ENCODE measurements at regions not wholly inside any gene's neighbourhood (a gene's known extent, or its start where the extent isn't known, plus 50 kb on each side); places are given as distances from the start of the nearest gene placed in this dataset.

DNA sequence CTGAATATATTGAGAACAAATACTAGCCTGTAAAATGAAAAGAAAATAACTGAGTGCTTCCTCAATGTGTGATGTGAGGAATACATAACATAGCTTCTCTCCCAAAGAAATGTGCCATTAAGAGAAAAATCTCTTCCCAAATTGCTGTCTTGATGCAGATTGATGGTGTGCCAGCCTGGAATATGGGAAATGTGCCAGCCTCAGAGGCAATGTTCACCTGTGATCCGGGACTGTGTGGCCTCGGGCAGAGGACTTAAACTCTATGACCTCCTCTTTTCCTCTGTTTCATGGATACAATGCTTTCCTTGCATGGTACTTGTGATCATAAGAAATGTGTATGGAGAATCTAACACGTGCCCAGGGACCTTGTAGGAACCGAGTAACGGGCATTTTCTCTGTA is 370.9 kb downstream of the DIRAS2 start (continued):
- TF ChIP-seq, protein P1, sequence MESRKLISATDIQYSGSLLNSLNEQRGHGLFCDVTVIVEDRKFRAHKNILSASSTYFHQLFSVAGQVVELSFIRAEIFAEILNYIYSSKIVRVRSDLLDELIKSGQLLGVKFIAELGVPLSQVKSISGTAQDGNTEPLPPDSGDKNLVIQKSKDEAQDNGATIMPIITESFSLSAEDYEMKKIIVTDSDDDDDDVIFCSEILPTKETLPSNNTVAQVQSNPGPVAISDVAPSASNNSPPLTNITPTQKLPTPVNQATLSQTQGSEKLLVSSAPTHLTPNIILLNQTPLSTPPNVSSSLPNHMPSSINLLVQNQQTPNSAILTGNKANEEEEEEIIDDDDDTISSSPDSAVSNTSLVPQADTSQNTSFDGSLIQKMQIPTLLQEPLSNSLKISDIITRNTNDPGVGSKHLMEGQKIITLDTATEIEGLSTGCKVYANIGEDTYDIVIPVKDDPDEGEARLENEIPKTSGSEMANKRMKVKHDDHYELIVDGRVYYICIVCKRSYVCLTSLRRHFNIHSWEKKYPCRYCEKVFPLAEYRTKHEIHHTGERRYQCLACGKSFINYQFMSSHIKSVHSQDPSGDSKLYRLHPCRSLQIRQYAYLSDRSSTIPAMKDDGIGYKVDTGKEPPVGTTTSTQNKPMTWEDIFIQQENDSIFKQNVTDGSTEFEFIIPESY (IDR thresholded peaks at IDR 0.05; ENCODE audit: extremely low read depth, insufficient replicate concordance, low read length): no peak
- TF ChIP-seq, protein P2, sequence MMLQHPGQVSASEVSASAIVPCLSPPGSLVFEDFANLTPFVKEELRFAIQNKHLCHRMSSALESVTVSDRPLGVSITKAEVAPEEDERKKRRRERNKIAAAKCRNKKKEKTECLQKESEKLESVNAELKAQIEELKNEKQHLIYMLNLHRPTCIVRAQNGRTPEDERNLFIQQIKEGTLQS (IDR thresholded peaks at IDR 0.05): no peak
- no peak for TF ChIP-seq CEBPB (IDR thresholded peaks at IDR 0.05; ENCODE audit: low read depth)

DNA sequence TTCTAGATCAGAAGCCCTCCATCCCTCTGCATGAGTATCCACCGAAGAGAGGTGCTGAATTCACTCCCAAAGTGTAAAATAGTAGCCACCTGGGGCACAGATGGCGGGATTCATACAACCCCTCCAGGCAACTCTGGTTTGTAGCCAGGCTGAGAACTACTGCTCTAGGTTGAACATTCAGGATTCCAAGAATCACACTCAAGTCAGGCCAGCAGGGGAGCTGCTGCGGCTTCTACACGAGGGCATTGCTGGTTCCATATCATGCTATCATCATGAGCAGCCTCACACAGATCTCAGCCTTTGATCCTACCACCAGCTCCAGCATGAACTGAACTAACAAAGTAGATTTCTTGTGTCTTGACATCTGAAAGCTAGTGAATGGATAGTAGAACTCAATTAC is 367.9 kb downstream of the DIRAS2 start:
- RAD21 ChIA-PET (ENCODE audit: low non-redundant PET in 1 of 2, low total read pairs in 2 of 2, uncharacterized antibody in 2 of 2, unreplicated experiment in 2 of 2): interaction anchor here in 1 of 2 experiments (0.7 kb wide), 1 partner anchor 152 kb away, joined by 3 read pairs; no protein-coding TSS in a partner anchor
- no peaks in the 10 kb centered on the region for H3K9me3 ChIP-seq (ENCODE audit: control insufficient read depth in 1 of 2, insufficient read depth in 1 of 2, low read depth in 1 of 2, low read length in 2 of 2)
- no peak for ATAC-seq

More for the DNA sequence above, 367.9 kb downstream of the DIRAS2 start:
- BruUV-seq (replicated peaks): no TSS peak
- peaks cover 36% of the 10 kb centered on the region; the same call in 1 of the 2 replicates for H3K27me3 ChIP-seq (ENCODE audit: insufficient read depth, low read length)
- H3K36me3 ChIP-seq (ENCODE audit: control insufficient read depth in 1 of 2, insufficient read depth in 2 of 2, low read length in 2 of 2): no peaks in the 10 kb centered on the region
- no peak overlapping the region for H3K9ac ChIP-seq (ENCODE audit: low read length)
- no peak overlapping the region for H3K4me2 ChIP-seq (ENCODE audit: low read length)
- no peak overlapping the region for H2AFZ ChIP-seq (ENCODE audit: low read depth, low read length, poor library complexity, severe bottlenecking)
- intact Hi-C loops (cut with micrococcal nuclease): no loop called here
- no peaks in the 10 kb centered on the region for H3K9me2 ChIP-seq (ENCODE audit: insufficient read depth)
- TF ChIP-seq, protein P3, sequence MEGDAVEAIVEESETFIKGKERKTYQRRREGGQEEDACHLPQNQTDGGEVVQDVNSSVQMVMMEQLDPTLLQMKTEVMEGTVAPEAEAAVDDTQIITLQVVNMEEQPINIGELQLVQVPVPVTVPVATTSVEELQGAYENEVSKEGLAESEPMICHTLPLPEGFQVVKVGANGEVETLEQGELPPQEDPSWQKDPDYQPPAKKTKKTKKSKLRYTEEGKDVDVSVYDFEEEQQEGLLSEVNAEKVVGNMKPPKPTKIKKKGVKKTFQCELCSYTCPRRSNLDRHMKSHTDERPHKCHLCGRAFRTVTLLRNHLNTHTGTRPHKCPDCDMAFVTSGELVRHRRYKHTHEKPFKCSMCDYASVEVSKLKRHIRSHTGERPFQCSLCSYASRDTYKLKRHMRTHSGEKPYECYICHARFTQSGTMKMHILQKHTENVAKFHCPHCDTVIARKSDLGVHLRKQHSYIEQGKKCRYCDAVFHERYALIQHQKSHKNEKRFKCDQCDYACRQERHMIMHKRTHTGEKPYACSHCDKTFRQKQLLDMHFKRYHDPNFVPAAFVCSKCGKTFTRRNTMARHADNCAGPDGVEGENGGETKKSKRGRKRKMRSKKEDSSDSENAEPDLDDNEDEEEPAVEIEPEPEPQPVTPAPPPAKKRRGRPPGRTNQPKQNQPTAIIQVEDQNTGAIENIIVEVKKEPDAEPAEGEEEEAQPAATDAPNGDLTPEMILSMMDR (IDR thresholded peaks at IDR 0.05 in 2 of 3, conservative IDR thresholded peaks at IDR 0.05 in 1 of 3; ENCODE audit: borderline replicate concordance in 1 of 3, insufficient read depth in 1 of 3, low read depth in 2 of 3, low read length in 2 of 3): peak in 2 of 3 experiments; percentile 18 to 24; a peak in 2 of 6 replicates
- TF ChIP-seq POLR2A (IDR thresholded peaks at IDR 0.05; ENCODE audit: borderline replicate concordance, extremely low read depth, insufficient read depth, insufficient read length): no peak
- no peak for DNase-seq (ENCODE audit: low read depth, low spot score)
- CTCF ChIA-PET: interaction anchor here (1.3 kb wide), 1 partner anchor 13 kb away, joined by 3 read pairs; no protein-coding TSS in a partner anchor
- H3K27ac ChIP-seq (ENCODE audit: low read depth, low read length): no peak overlapping the region
- H4K20me1 ChIP-seq (ENCODE audit: insufficient read depth): no peaks in the 10 kb centered on the region
- POLR2A ChIA-PET: no interaction called here
- no peak overlapping the region for H3K4me3 ChIP-seq (replicated peaks in 1 of 2; ENCODE audit: low read depth in 1 of 2, low read length in 2 of 2)
- H3K4me1 ChIP-seq (ENCODE audit: control insufficient read depth in 1 of 2, insufficient read depth in 2 of 2, low read length in 2 of 2): no peaks in the 10 kb centered on the region
- no peaks in the 10 kb centered on the region for H3K79me2 ChIP-seq (ENCODE audit: insufficient read depth, low read length)
